PC-9 (cell line): ENCODE measurements at regions not wholly inside any gene's neighbourhood (a gene's known extent, or its start where the extent isn't known, plus 50 kb on each side); places are given as distances from the start of the nearest gene placed in this dataset.

Experiments
- BruUV-seq: library from RNA; stranded (reverse); fragments of 400-500 nt; replicated peaks from 2 replicates; lab custom pipeline; 2021; lab: Mats Ljungman, UMichigan
- CTCF ChIA-PET: fragments of 300-600 bp; sonication (Branson Sonifier 250); formaldehyde crosslinking; loops from one replicate; lab custom pipeline; 2022; ENCODE audit warnings: antibody characterized with exemption; lab: Charles Lee
- POLR2A ChIA-PET: fragments of 300-600 bp; sonication (Branson Sonifier 250); formaldehyde crosslinking; loops from one replicate; lab custom pipeline; 2022; ENCODE audit warnings: antibody characterized with exemption; ENCODE audit not compliant: unreplicated experiment; lab: Charles Lee
- DNase-seq, 2 experiments: peaks; one replicate each; pipeline versions ENCODE4 v3.0.0 to v3.0.0-alpha.2; 2015 to 2022; ENCODE audit warnings: mixed read lengths in 1 of 2
- H2AFZ ChIP-seq: fragments of 200-600 bp; sonication (generic); 2 replicates; pipeline ENCODE4 v1.8.1; 2017; ENCODE audit warnings: antibody characterized with exemption
- H3F3A ChIP-seq: fragments of 200-600 bp; sonication (generic); 2 replicates; pipeline ENCODE4 v1.8.1; 2017; ENCODE audit warnings: antibody characterized with exemption, mild to moderate bottlenecking, low read depth; ENCODE audit not compliant: insufficient read depth
- H3K27ac ChIP-seq: fragments of 200-600 bp; sonication (generic); 2 replicates; pipeline ENCODE4 v1.6.1; 2016; ENCODE audit warnings: mixed run types
- H3K27me3 ChIP-seq: fragments of 200-600 bp; sonication (generic); 2 replicates; pipeline ENCODE4 v1.6.1; 2016; ENCODE audit warnings: low read depth, mixed run types; ENCODE audit not compliant: insufficient read depth
- H3K36me3 ChIP-seq: fragments of 200-600 bp; sonication (generic); 2 replicates; pipeline ENCODE4 v1.6.1; 2016; ENCODE audit warnings: low read depth, mixed run types
- H3K4me1 ChIP-seq: fragments of 200-600 bp; sonication (generic); replicated peaks from 2 replicates; pipeline ENCODE4 v1.6.1; 2016; ENCODE audit warnings: mixed run types; ENCODE audit not compliant: insufficient read depth
- H3K4me2 ChIP-seq: fragments of 200-600 bp; sonication (generic); 2 replicates; pipeline ENCODE4 v1.6.1; 2017; ENCODE audit warnings: mixed run types
- H3K4me3 ChIP-seq: fragments of 200-600 bp; sonication (generic); 2 replicates; pipeline ENCODE4 v1.6.1; 2016; ENCODE audit warnings: mixed run types
- H3K79me2 ChIP-seq: fragments of 200-600 bp; sonication (generic); 2 replicates; pipeline ENCODE4 v1.6.1; 2017; ENCODE audit warnings: low read depth, mixed run types
- H3K9me2 ChIP-seq: fragments of 200-600 bp; sonication (generic); 2 replicates; pipeline ENCODE4 v1.8.1; 2017; ENCODE audit warnings: mild to moderate bottlenecking; ENCODE audit not compliant: insufficient read depth
- H3K9me3 ChIP-seq: fragments of 200-600 bp; sonication (generic); 2 replicates; pipeline ENCODE4 v1.8.1; 2016; ENCODE audit warnings: low read depth; ENCODE audit not compliant: insufficient read depth
- H4K20me1 ChIP-seq: fragments of 200-600 bp; sonication (generic); 2 replicates; pipeline ENCODE4 v1.8.1; 2017; ENCODE audit not compliant: insufficient read depth
- EZH2 ChIP-seq: fragments of 200-600 bp; sonication (generic); IDR thresholded peaks from 2 replicates; pipeline ENCODE4 v1.8.0; 2017; ENCODE audit warnings: antibody characterized with exemption, low read depth
- intact Hi-C: fragments of 100-400 bp; cut with micrococcal nuclease; formaldehyde crosslinking; loops from one replicate; pipeline ENCODE4 v1.10.0; 2022; ENCODE audit not compliant: unreplicated experiment
- TF ChIP-seq, protein P1 (sequence below): fragments of 200-600 bp; sonication (generic); conservative IDR thresholded peaks from 2 replicates; pipeline ENCODE4 v1.6.1; 2017; ENCODE audit warnings: mixed run types, antibody characterized with exemption, mild to moderate bottlenecking, moderate library complexity

DNA sequence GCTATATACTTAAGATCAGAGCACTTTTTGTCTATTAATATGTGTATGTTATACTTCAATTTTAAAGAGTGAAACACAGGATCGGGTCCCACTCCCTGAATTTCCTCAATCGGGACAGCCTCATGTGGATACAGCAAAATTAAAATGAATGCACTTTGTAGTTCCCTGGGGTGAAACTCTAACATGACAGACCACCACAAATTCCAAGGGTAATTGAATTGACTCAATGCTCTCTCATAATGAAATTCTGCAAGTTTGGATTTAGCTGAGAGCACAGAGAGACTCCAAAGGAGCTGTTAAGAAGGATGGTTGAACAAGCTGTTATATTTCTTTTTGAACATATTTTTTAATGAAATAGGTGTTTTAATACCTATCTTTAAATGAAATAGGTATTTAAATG lies 413.6 kb downstream of the GXYLT1 start:
- no peak for DNase-seq
- Histone ChIP-seq H3K4me1 (no peaks in the 10 kb centered on the region), H3K9me3 (no peaks in the 10 kb centered on the region), H4K20me1 (no peaks in the 10 kb centered on the region), H2AFZ (no peak overlapping the region), H3F3A (no peaks in the 10 kb centered on the region), H3K9me2 (no peaks in the 10 kb centered on the region), H3K27me3 (no peaks in the 10 kb centered on the region), H3K36me3 (no peaks in the 10 kb centered on the region), H3K4me3 (no peak overlapping the region), H3K4me2 (no peak overlapping the region), H3K27ac (no peak overlapping the region), H3K79me2 (no peaks in the 10 kb centered on the region)
- POLR2A ChIA-PET: no interaction called here
- intact Hi-C loops: no loop called here
- no peak for TF ChIP-seq EZH2
- TF ChIP-seq, protein P1, sequence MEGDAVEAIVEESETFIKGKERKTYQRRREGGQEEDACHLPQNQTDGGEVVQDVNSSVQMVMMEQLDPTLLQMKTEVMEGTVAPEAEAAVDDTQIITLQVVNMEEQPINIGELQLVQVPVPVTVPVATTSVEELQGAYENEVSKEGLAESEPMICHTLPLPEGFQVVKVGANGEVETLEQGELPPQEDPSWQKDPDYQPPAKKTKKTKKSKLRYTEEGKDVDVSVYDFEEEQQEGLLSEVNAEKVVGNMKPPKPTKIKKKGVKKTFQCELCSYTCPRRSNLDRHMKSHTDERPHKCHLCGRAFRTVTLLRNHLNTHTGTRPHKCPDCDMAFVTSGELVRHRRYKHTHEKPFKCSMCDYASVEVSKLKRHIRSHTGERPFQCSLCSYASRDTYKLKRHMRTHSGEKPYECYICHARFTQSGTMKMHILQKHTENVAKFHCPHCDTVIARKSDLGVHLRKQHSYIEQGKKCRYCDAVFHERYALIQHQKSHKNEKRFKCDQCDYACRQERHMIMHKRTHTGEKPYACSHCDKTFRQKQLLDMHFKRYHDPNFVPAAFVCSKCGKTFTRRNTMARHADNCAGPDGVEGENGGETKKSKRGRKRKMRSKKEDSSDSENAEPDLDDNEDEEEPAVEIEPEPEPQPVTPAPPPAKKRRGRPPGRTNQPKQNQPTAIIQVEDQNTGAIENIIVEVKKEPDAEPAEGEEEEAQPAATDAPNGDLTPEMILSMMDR: no peak
- BruUV-seq: no TSS peak
- CTCF ChIA-PET: no interaction called here

DNA sequence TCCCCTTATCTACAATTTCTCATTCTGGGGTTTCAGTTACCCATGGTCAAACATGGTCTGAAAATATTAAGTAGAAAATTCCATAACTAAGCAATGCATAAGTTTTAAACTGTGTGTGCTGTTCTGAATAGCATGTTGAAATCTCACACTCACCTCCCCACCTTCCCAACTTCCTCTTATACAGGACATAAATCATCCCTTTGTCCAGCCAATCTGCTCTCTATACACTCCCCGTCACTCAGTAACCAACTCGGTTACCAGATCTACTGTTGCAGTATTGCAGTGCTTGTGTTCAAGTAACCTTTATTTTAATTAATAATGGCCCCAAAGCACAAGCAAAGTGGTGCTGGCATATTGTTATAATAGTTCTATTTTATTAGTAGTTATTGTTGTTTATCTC lies 420.5 kb downstream of the GXYLT1 start:
- H3K4me2 ChIP-seq: no peak overlapping the region
- intact Hi-C loops: no loop called here
- POLR2A ChIA-PET: no interaction called here

DNA sequence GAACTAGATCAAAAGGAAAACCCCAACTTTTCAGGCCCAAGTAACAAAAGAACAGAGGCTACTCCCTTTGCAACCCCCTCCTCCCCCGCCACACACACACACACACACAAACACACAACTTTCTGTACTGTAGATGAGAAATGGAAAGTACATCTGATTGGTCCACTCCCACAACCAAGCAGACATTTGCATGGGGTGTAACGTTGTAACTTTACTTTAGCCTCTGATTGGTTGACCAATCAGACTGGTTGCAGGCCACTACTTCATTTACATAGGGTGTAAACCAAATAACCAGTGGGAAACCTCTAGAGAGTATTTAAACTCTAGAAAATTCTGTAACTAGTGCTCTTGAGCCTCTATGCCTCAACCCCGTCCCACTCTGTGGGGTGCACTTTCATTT lies 425.5 kb downstream of the GXYLT1 start:
- H4K20me1 ChIP-seq: no peaks in the 10 kb centered on the region
- H3K27ac ChIP-seq: no peak overlapping the region

More for the DNA sequence above, 420.5 kb downstream of the GXYLT1 start:
- no peaks in the 10 kb centered on the region for H3K79me2 ChIP-seq
- no peaks in the 10 kb centered on the region for H3F3A ChIP-seq
- H4K20me1 ChIP-seq: no peaks in the 10 kb centered on the region
- no peak for DNase-seq
- H3K36me3 ChIP-seq: no peaks in the 10 kb centered on the region
- no peaks in the 10 kb centered on the region for H3K9me3 ChIP-seq
- no peak overlapping the region for H3K27ac ChIP-seq
- H2AFZ ChIP-seq: no peak overlapping the region
- TF ChIP-seq, protein P1: no peak
- no peak for TF ChIP-seq EZH2
- H3K4me3 ChIP-seq: no peak overlapping the region
- no peaks in the 10 kb centered on the region; the same call in 1 of the 2 replicates for H3K9me2 ChIP-seq
- BruUV-seq: no TSS peak
- no peaks in the 10 kb centered on the region for H3K27me3 ChIP-seq
- CTCF ChIA-PET: no interaction called here
- H3K4me1 ChIP-seq: no peaks in the 10 kb centered on the region

More for the DNA sequence above, 425.5 kb downstream of the GXYLT1 start:
- no peak overlapping the region for H3K4me2 ChIP-seq
- no peaks in the 10 kb centered on the region for H3K27me3 ChIP-seq
- intact Hi-C loops: no loop called here
- no peaks in the 10 kb centered on the region for H3K79me2 ChIP-seq
- H3K9me3 ChIP-seq: no peaks in the 10 kb centered on the region
- BruUV-seq: no TSS peak
- H3K36me3 ChIP-seq: no peaks in the 10 kb centered on the region
- no peak overlapping the region for H2AFZ ChIP-seq
- POLR2A ChIA-PET: no interaction called here
- no peaks in the 10 kb centered on the region for H3F3A ChIP-seq
- CTCF ChIA-PET: no interaction called here
- no peak overlapping the region for H3K4me3 ChIP-seq
- H3K4me1 ChIP-seq: no peaks in the 10 kb centered on the region
- TF ChIP-seq EZH2: no peak
- TF ChIP-seq, protein P1: no peak
- DNase-seq: no peak
- no peaks in the 10 kb centered on the region for H3K9me2 ChIP-seq
